AG09319 (cell line): ENCODE measurements at regions not wholly inside any gene's neighbourhood (a gene's known extent, or its start where the extent isn't known, plus 50 kb on each side); places are given as distances from the start of the nearest gene placed in this dataset.

Experiments used
- DNase-seq: peaks from one replicate; pipeline ENCODE4 v3.0.0-alpha.2; 2010; ENCODE audit warnings: low read depth; ENCODE audit errors: extremely low read depth
- CTCF ChIP-seq: IDR thresholded peaks from 2 replicates; pipeline ENCODE4 v1.5.1; 2011; ENCODE audit warnings: low read depth, mild to moderate bottlenecking, inconsistent platforms, low read length, moderate library complexity

- TF ChIP-seq CTCF, result no peak
- DNase-seq, result no peak
These were observed 435.0 kb upstream of the KIF2B start for GRCh38 chr17:53387745-53388144.

- no peak for TF ChIP-seq CTCF
- DNase-seq, result no peak
These were observed 468.8 kb upstream of the KIF2B start for GRCh38 chr17:53353919-53354351.

- no peak for DNase-seq
- TF ChIP-seq CTCF, result no peak
These were observed 477.9 kb upstream of the KIF2B start for GRCh38 chr17:53344778-53345177.

- no peak for TF ChIP-seq CTCF
- no peak for DNase-seq
These were observed 486.4 kb upstream of the KIF2B start for GRCh38 chr17:53336281-53336680.

GRCh38 chr17:53335443-53335842, 487.3 kb upstream of the KIF2B start:
- TF ChIP-seq CTCF, result no peak
- DNase-seq, result no peak

- no peak for TF ChIP-seq CTCF
- no peak for DNase-seq
These were observed 492.0 kb upstream of the KIF2B start for GRCh38 chr17:53330756-53331155.

GRCh38 chr17:53321651-53322050, 501.1 kb upstream of the KIF2B start:
- no peak for DNase-seq
- TF ChIP-seq CTCF, result no peak
